Keratinocyte (primary cell): ENCODE measurements at regions not wholly inside any gene's neighbourhood (a gene's known extent, or its start where the extent isn't known, plus 50 kb on each side); places are given as distances from the start of the nearest gene placed in this dataset.

Experiments used
- DNase-seq: peaks from one replicate; pipeline ENCODE4 v3.0.0-alpha.2; 2011; ENCODE audit warnings: low read depth, missing footprints, low spot score
- FAIRE-seq: peaks from 2 replicates; lab custom pipeline; 2011; peaks lifted over from hg19 to GRCh38; lab: Jason Lieb, UNC
- H2AFZ ChIP-seq: 2 replicates; pipeline ENCODE4 v1.6.0; 2012; ENCODE audit warnings: low read length, control low read depth, inconsistent platforms; ENCODE audit not compliant: control insufficient read depth
- H3K27ac ChIP-seq: 2 replicates; pipeline ENCODE4 v1.5.1; 2011; ENCODE audit warnings: low read length; ENCODE audit not compliant: control insufficient read depth, insufficient read depth
- H3K27me3 ChIP-seq: 3 replicates; pipeline ENCODE4 v1.6.0; 2011; ENCODE audit warnings: low read length; ENCODE audit not compliant: control insufficient read depth, insufficient read depth; ENCODE audit errors: extremely low read depth
- H3K36me3 ChIP-seq, 2 experiments: 2 replicates in 1 of 2; 3 replicates in 1 of 2; pipeline ENCODE4 v1.5.1; 2011; ENCODE audit warnings: low read length in 2 of 2, mild to moderate bottlenecking in 1 of 2; ENCODE audit not compliant: control insufficient read depth in 2 of 2, insufficient read depth in 2 of 2; ENCODE audit errors: extremely low read depth in 1 of 2
- H3K4me1 ChIP-seq: 3 replicates; pipeline ENCODE4 v1.5.1; 2011; ENCODE audit warnings: low read length; ENCODE audit not compliant: control insufficient read depth, insufficient read depth; ENCODE audit errors: extremely low read depth
- H3K4me2 ChIP-seq: 3 replicates; pipeline ENCODE4 v1.6.0; 2011; ENCODE audit warnings: low read depth, low read length; ENCODE audit not compliant: control insufficient read depth, insufficient read depth; ENCODE audit errors: extremely low read depth
- H3K4me3 ChIP-seq, 3 experiments: fragments of 200-600 bp in 1 of 3; sonication (generic) in 1 of 3; 2 replicates in 2 of 3; 3 replicates in 1 of 3; pipeline ENCODE4 v1.5.1; 2011 to 2016; ENCODE audit warnings: low read length in 3 of 3, mild to moderate bottlenecking in 3 of 3, control low read depth in 2 of 3, inconsistent platforms in 1 of 3, low read depth in 1 of 3, mixed read lengths in 1 of 3, mixed run types in 1 of 3, moderate library complexity in 1 of 3; ENCODE audit not compliant: control insufficient read depth in 2 of 3, insufficient read depth in 2 of 3; ENCODE audit errors: extremely low read depth in 1 of 3
- H3K79me2 ChIP-seq: 2 replicates; pipeline ENCODE4 v1.6.0; 2012; ENCODE audit warnings: low read length; ENCODE audit not compliant: control insufficient read depth, insufficient read depth
- H3K9ac ChIP-seq: 3 replicates; pipeline ENCODE4 v1.6.0; 2011; ENCODE audit warnings: low read length; ENCODE audit not compliant: control insufficient read depth, insufficient read depth; ENCODE audit errors: extremely low read depth
- H3K9me1 ChIP-seq: 3 replicates; pipeline ENCODE4 v1.6.0; 2011; ENCODE audit warnings: low read length; ENCODE audit not compliant: control insufficient read depth, insufficient read depth; ENCODE audit errors: extremely low read depth
- H3K9me3 ChIP-seq: 2 replicates; pipeline ENCODE4 v1.5.1; 2012; ENCODE audit warnings: low read depth, low read length; ENCODE audit not compliant: control insufficient read depth
- H4K20me1 ChIP-seq: 3 replicates; pipeline ENCODE4 v1.6.0; 2011; ENCODE audit warnings: low read length; ENCODE audit not compliant: control insufficient read depth, insufficient read depth; ENCODE audit errors: extremely low read depth
- CTCF ChIP-seq, 3 experiments: IDR thresholded peaks in 1 of 3; conservative IDR thresholded peaks in 1 of 3; optimal IDR thresholded peaks in 1 of 3; 2 replicates in 2 of 3; 3 replicates in 1 of 3; pipeline versions ENCODE3 to v1.5.1; 2011; ENCODE audit warnings: low read length in 3 of 3, mild to moderate bottlenecking in 3 of 3, moderate library complexity in 2 of 3, control low read depth in 1 of 3, inconsistent platforms in 1 of 3; ENCODE audit not compliant: insufficient read depth in 2 of 3; ENCODE audit errors: extremely low read depth in 1 of 3
- EZH2 ChIP-seq: IDR thresholded peaks from one replicate; pipeline ENCODE4 v1.6.1; 2012; ENCODE audit warnings: inconsistent platforms, mild to moderate bottlenecking, low read length, moderate library complexity
- dilution Hi-C: fragments of 300-500 bp; cut with MboI; formaldehyde crosslinking; loops from one replicate; pipeline ENCODE4 v1.7.0; 2020; ENCODE audit warnings: low sequenced_read_pairs; ENCODE audit not compliant: extremely low pct_ligation_motif_present

GRCh38 chr22:22955866-22956535, 68.4 kb downstream of the IGLL5 start:
- H3K9me1 ChIP-seq = no peaks in the 10 kb centered on the region
- H3K79me2 ChIP-seq = no peaks in the 10 kb centered on the region
- no peak overlapping the region for H2AFZ ChIP-seq
- H3K4me3 ChIP-seq = no peak overlapping the region
- no peaks in the 10 kb centered on the region for H3K9me3 ChIP-seq
- H4K20me1 ChIP-seq = no peaks in the 10 kb centered on the region
- no peak overlapping the region for H3K27ac ChIP-seq
- H3K4me2 ChIP-seq = no peak overlapping the region
- TF ChIP-seq EZH2 (no peak), CTCF (optimal IDR thresholded peaks at IDR 0.05 in 1 of 3, IDR thresholded peaks at IDR 0.05 in 1 of 3, conservative IDR thresholded peaks at IDR 0.05 in 1 of 3; ENCODE audit: extremely low read depth in 1 of 3, insufficient read depth in 2 of 3, low read length in 3 of 3) (peak; percentile 80 to 85 (median 84))
- H3K4me1 ChIP-seq = no peaks in the 10 kb centered on the region
- H3K36me3 ChIP-seq = no peaks in the 10 kb centered on the region
- FAIRE-seq (peak; percentile 80), DNase-seq (peak; percentile 11)
- dilution Hi-C loops = no loop called here
- H3K27me3 ChIP-seq = peaks cover 6% of the 10 kb centered on the region
- no peak overlapping the region for H3K9ac ChIP-seq

DNA sequence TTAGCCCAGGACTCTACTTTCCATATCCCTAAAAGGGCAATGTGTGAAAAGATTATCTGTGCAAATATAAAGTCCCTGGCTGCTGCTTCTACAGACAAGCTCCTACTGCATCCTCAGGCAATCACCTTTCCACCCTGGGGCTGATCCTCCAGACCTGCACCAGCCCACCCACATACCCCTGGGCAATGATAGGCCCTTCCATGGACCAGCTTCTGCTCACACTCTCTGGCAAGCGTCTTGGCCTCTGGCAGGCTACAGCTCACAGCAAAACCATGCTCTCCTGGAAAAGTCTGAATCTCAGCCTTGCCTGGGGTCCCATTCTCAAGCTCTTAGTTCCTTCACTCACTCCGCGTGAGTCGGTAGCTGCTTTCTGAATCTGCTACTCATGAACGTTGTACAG, 69.5 kb downstream of the IGLL5 start:
- FAIRE-seq (no peak), DNase-seq (no peak)
- H3K79me2 ChIP-seq = no peaks in the 10 kb centered on the region
- no peaks in the 10 kb centered on the region for H3K36me3 ChIP-seq
- no peaks in the 10 kb centered on the region for H3K4me1 ChIP-seq
- H3K4me2 ChIP-seq = no peak overlapping the region
- peaks cover 6% of the 10 kb centered on the region for H3K27me3 ChIP-seq
- H3K9ac ChIP-seq = no peak overlapping the region
- no peaks in the 10 kb centered on the region for H3K9me3 ChIP-seq
- H3K9me1 ChIP-seq = no peaks in the 10 kb centered on the region
- no peak overlapping the region for H2AFZ ChIP-seq
- dilution Hi-C loops = no loop called here
- TF ChIP-seq EZH2 (no peak), CTCF (optimal IDR thresholded peaks at IDR 0.05 in 1 of 3, IDR thresholded peaks at IDR 0.05 in 1 of 3, conservative IDR thresholded peaks at IDR 0.05 in 1 of 3; ENCODE audit: extremely low read depth in 1 of 3, insufficient read depth in 2 of 3, low read length in 3 of 3) (no peak)
- H3K27ac ChIP-seq = no peak overlapping the region
- H3K4me3 ChIP-seq = no peak overlapping the region
- H4K20me1 ChIP-seq = no peaks in the 10 kb centered on the region
